ENCODE measurements at regions not wholly inside any gene's neighbourhood (a gene's known extent, or its start where the extent isn't known, plus 50 kb on each side); places are given as distances from the start of the nearest gene placed in this dataset.
"Not testable (repeated sequence)": the region's sequence is repeated elsewhere in the genome, so short reads cannot be mapped to it uniquely, and the experiment has no call there.

GRCh38 chr14:30240018-30240417 lies 312.4 kb upstream of the PRKD1 start:
- 52 to 55% methylated on average over 4 of the region's 4 CpGs for WGBS, 2 donors
- intact Hi-C loops (cut with DNase I; ENCODE audit: low total_unique reads) = no loop called here

GRCh38 chr14:30240685-30241084 lies 313.0 kb upstream of the PRKD1 start:
- WGBS, 2 donors = 54 to 58% methylated on average over 3 of the region's 3 CpGs
- no peak overlapping the region for H3K4me3 ChIP-seq (ENCODE audit: low read depth, poor library complexity, severe bottlenecking)
- DNase-seq (ENCODE audit: low spot score in 2 of 2) = no peak
- TF ChIP-seq CTCF (IDR thresholded peaks at IDR 0.05) = no peak
- no peak for TF ChIP-seq POLR2A (IDR thresholded peaks at IDR 0.05)
- intact Hi-C loops (cut with DNase I; ENCODE audit: low total_unique reads) = no loop called here

More at GRCh38 chr14:30240018-30240417, 312.4 kb upstream of the PRKD1 start:
- H3K4me3 ChIP-seq (ENCODE audit: low read depth, poor library complexity, severe bottlenecking) = no peak overlapping the region
- DNase-seq (ENCODE audit: low spot score in 2 of 2) = no peak
- TF ChIP-seq POLR2A (IDR thresholded peaks at IDR 0.05) (no peak), CTCF (IDR thresholded peaks at IDR 0.05) (no peak)

- 43 to 54% methylated on average over 2 of the region's 2 CpGs for whole genome bisulfite sequencing, 2 donors
- DNase-seq (ENCODE audit: low spot score in 2 of 2) = no peak
- intact Hi-C loops (cut with DNase I; ENCODE audit: low total_unique reads) = no loop called here
- TF ChIP-seq CTCF (IDR thresholded peaks at IDR 0.05) (no peak), POLR2A (IDR thresholded peaks at IDR 0.05) (no peak)
- H3K4me3 ChIP-seq (ENCODE audit: low read depth, poor library complexity, severe bottlenecking) = no peak overlapping the region
These were observed 315.1 kb upstream of the PRKD1 start for GRCh38 chr14:30242744-30243143.

- WGBS, 2 donors = 83 to 90% methylated on average over 1 of the region's 1 CpG
- no peak for TF ChIP-seq CTCF (IDR thresholded peaks at IDR 0.05)
- no peak for TF ChIP-seq POLR2A (IDR thresholded peaks at IDR 0.05)
- no peak for DNase-seq (ENCODE audit: low spot score in 2 of 2)
- no peak overlapping the region for H3K4me3 ChIP-seq (ENCODE audit: low read depth, poor library complexity, severe bottlenecking)
- intact Hi-C loops (cut with DNase I; ENCODE audit: low total_unique reads) = no loop called here
These were observed 315.6 kb upstream of the PRKD1 start for GRCh38 chr14:30243207-30243606.

- DNase-seq (ENCODE audit: low spot score in 2 of 2) = no peak
- no peak overlapping the region for H3K4me3 ChIP-seq (ENCODE audit: low read depth, poor library complexity, severe bottlenecking)
- WGBS, 2 donors = 0% methylated on average over 1 of the region's 1 CpG
- intact Hi-C loops (cut with DNase I; ENCODE audit: low total_unique reads) = no loop called here
- TF ChIP-seq CTCF (IDR thresholded peaks at IDR 0.05) = no peak
- TF ChIP-seq POLR2A (IDR thresholded peaks at IDR 0.05) = no peak
These were observed 315.2 kb upstream of the G2E3 start for GRCh38 chr14:30243805-30244204.

- H3K4me3 ChIP-seq (ENCODE audit: low read depth, poor library complexity, severe bottlenecking); intact Hi-C loops (cut with DNase I; ENCODE audit: low total_unique reads); DNase-seq (ENCODE audit: low spot score in 2 of 2): not testable (repeated sequence)
- 77% methylated on average over 4 of the region's 4 CpGs for WGBS, 2 donors
These were observed 314.6 kb upstream of the G2E3 start for GRCh38 chr14:30244348-30244747.

All from lower leg skin (tissue), 4 donors.